HEK293 (cell line): ENCODE measurements at regions not wholly inside any gene's neighbourhood (a gene's known extent, or its start where the extent isn't known, plus 50 kb on each side); places are given as distances from the start of the nearest gene placed in this dataset.

Source experiments
- CTCF ChIA-PET: fragments of 350-600 bp; formaldehyde crosslinking; extraction: SDS; loops from one replicate; lab custom pipeline; 2021; ENCODE audit warnings: antibody characterized with exemption; lab: Yijun Ruan, JAX
- POLR2A ChIA-PET: fragments of 300-600 bp; formaldehyde crosslinking; extraction: SDS; loops from one replicate; lab custom pipeline; 2020; ENCODE audit warnings: antibody characterized with exemption, inconsistent platforms; lab: Yijun Ruan, JAX
- H3K27ac ChIP-seq: fragments of 200-500 bp; sonication (Bioruptor generic); 2 replicates; pipeline ENCODE4 v1.5.1; 2014; ENCODE audit warnings: low read depth, low read length, control low read depth, inconsistent platforms; ENCODE audit errors: extremely low read depth
- H3K36me3 ChIP-seq, 2 experiments: fragments of 200-500 bp in 1 of 2; sonication (Bioruptor generic) in 1 of 2; 1 replicate in 1 of 2; 2 replicates in 1 of 2; pipeline ENCODE4 v1.5.1; 2014 to 2017; ENCODE audit warnings: inconsistent platforms in 2 of 2, low read length in 2 of 2; ENCODE audit not compliant: control insufficient read depth in 2 of 2, insufficient read depth in 1 of 2
- H3K4me1 ChIP-seq: fragments of 200-500 bp; sonication (Bioruptor generic); 2 replicates; pipeline ENCODE4 v1.5.1; 2014; ENCODE audit warnings: mild to moderate bottlenecking, low read length, inconsistent platforms; ENCODE audit not compliant: control insufficient read depth, insufficient read depth
- H3K4me3 ChIP-seq: 2 replicates; pipeline ENCODE4 v1.5.1; 2011; ENCODE audit warnings: low read depth, mild to moderate bottlenecking, control low read depth, low read length, moderate library complexity
- H3K9me3 ChIP-seq: fragments of 200-500 bp; sonication (Bioruptor generic); 2 replicates; pipeline ENCODE4 v1.5.1; 2014; ENCODE audit warnings: low read depth, low read length, inconsistent platforms; ENCODE audit not compliant: control insufficient read depth, insufficient read depth
- BCL11A ChIP-seq: fragments of 450-650 bp; formaldehyde crosslinking; IDR thresholded peaks from 2 replicates; pipeline ENCODE4 v1.5.1; 2016; ENCODE audit warnings: low read depth, missing biosample characterization, missing genetic modification characterization
- BCL6B ChIP-seq: fragments of 450-650 bp; formaldehyde crosslinking; IDR thresholded peaks from 2 replicates; pipeline ENCODE4 v1.5.1; 2017; ENCODE audit warnings: missing biosample characterization, missing genetic modification characterization
- ELK4 ChIP-seq: IDR thresholded peaks from 2 replicates; pipeline ENCODE4 v1.6.1; 2011; ENCODE audit warnings: mild to moderate bottlenecking, low read depth, low read length, borderline replicate concordance
- INSM2 ChIP-seq: fragments of 450-650 bp; formaldehyde crosslinking; IDR thresholded peaks from 2 replicates; pipeline ENCODE4 v1.5.1; 2016; ENCODE audit warnings: missing biosample characterization, missing genetic modification characterization
- KLF1 ChIP-seq: fragments of 450-650 bp; formaldehyde crosslinking; IDR thresholded peaks from 2 replicates; pipeline ENCODE4 v1.5.1; 2016; ENCODE audit warnings: missing biosample characterization, missing genetic modification characterization
- KLF9 ChIP-seq: fragments of 450-650 bp; formaldehyde crosslinking; IDR thresholded peaks from 2 replicates; pipeline ENCODE4 v1.5.1; 2016; ENCODE audit warnings: missing biosample characterization, missing genetic modification characterization, low read depth
- PRDM1 ChIP-seq: fragments of 450-650 bp; formaldehyde crosslinking; IDR thresholded peaks from 2 replicates; pipeline ENCODE4; 2016; ENCODE audit warnings: missing biosample characterization, missing genetic modification characterization
- SP7 ChIP-seq: fragments of 450-650 bp; formaldehyde crosslinking; IDR thresholded peaks from 2 replicates; pipeline ENCODE4 v1.5.1; 2016; ENCODE audit warnings: missing biosample characterization, missing genetic modification characterization
- WT1 ChIP-seq: fragments of 450-650 bp; formaldehyde crosslinking; IDR thresholded peaks from 2 replicates; pipeline ENCODE4 v1.5.1; 2016; ENCODE audit warnings: missing biosample characterization, missing genetic modification characterization
- ZBTB10 ChIP-seq: fragments of 450-650 bp; formaldehyde crosslinking; IDR thresholded peaks from 2 replicates; pipeline ENCODE4 v1.5.1; 2016; ENCODE audit warnings: missing biosample characterization, missing genetic modification characterization
- ZFP69B ChIP-seq: fragments of 450-650 bp; formaldehyde crosslinking; IDR thresholded peaks from 2 replicates; pipeline ENCODE4 v1.5.1; 2016; ENCODE audit warnings: missing biosample characterization, missing genetic modification characterization
- ZNF146 ChIP-seq: fragments of 450-650 bp; formaldehyde crosslinking; IDR thresholded peaks from 2 replicates; pipeline ENCODE4 v1.5.1; 2016; ENCODE audit warnings: missing biosample characterization, missing genetic modification characterization
- ZNF266 ChIP-seq: fragments of 450-650 bp; formaldehyde crosslinking; IDR thresholded peaks from 2 replicates; pipeline ENCODE4 v1.5.1; 2016; ENCODE audit warnings: missing biosample characterization, missing genetic modification characterization, low read depth
- ZNF311 ChIP-seq: fragments of 450-650 bp; formaldehyde crosslinking; IDR thresholded peaks from 2 replicates; pipeline ENCODE4 v1.5.1; 2017; ENCODE audit warnings: missing biosample characterization, missing genetic modification characterization, borderline replicate concordance
- ZNF324 ChIP-seq: fragments of 450-650 bp; formaldehyde crosslinking; IDR thresholded peaks from 2 replicates; pipeline ENCODE4 v1.5.1; 2016; ENCODE audit warnings: missing biosample characterization, missing genetic modification characterization
- ZNF341 ChIP-seq: fragments of 450-650 bp; formaldehyde crosslinking; IDR thresholded peaks from 2 replicates; pipeline ENCODE4; 2016; ENCODE audit warnings: low read depth, missing biosample characterization, missing genetic modification characterization
- ZNF514 ChIP-seq: fragments of 450-650 bp; formaldehyde crosslinking; IDR thresholded peaks from 2 replicates; pipeline ENCODE4 v1.5.1; 2016; ENCODE audit warnings: missing biosample characterization, missing genetic modification characterization
- ZNF610 ChIP-seq: fragments of 450-650 bp; formaldehyde crosslinking; IDR thresholded peaks from 2 replicates; pipeline ENCODE4 v1.5.1; 2016; ENCODE audit warnings: missing biosample characterization, missing genetic modification characterization, borderline replicate concordance
- ZNF629 ChIP-seq: fragments of 450-650 bp; formaldehyde crosslinking; IDR thresholded peaks from 2 replicates; pipeline ENCODE4 v1.5.1; 2017; ENCODE audit warnings: missing biosample characterization, missing genetic modification characterization
- ZNF654 ChIP-seq: fragments of 450-650 bp; formaldehyde crosslinking; IDR thresholded peaks from 2 replicates; pipeline ENCODE4 v1.5.1; 2016; ENCODE audit warnings: low read depth, missing biosample characterization, missing genetic modification characterization
- ZNF658 ChIP-seq: fragments of 450-650 bp; formaldehyde crosslinking; IDR thresholded peaks from 2 replicates; pipeline ENCODE4; 2016; ENCODE audit warnings: missing biosample characterization, missing genetic modification characterization
- ZSCAN4 ChIP-seq: fragments of 450-650 bp; formaldehyde crosslinking; IDR thresholded peaks from 2 replicates; pipeline ENCODE4 v1.5.1; 2017; ENCODE audit warnings: missing biosample characterization, missing genetic modification characterization

- TF ChIP-seq ZBTB10 (tag by site-specific recombination) (no peak), BCL6B (tag by site-specific recombination) (no peak), ZNF610 (tag by site-specific recombination) (no peak), SP7 (tag by site-specific recombination) (no peak), ZFP69B (tag by site-specific recombination) (no peak), PRDM1 (tag by site-specific recombination) (no peak), ZNF311 (tag by site-specific recombination) (no peak), ZNF658 (tag by site-specific recombination) (no peak)
These were observed 214.9 kb downstream of the HACE1 start (continued) for GRCh38 chr6:104644848-104645247.

- H3K27ac ChIP-seq, result no peak overlapping the region
- CTCF ChIA-PET, result no interaction called here
- POLR2A ChIA-PET, result no interaction called here
- H3K36me3 ChIP-seq, result no peaks in the 10 kb centered on the region
- H3K9me3 ChIP-seq, result no peaks in the 10 kb centered on the region
- no peak overlapping the region for H3K4me3 ChIP-seq
- no peak for TF ChIP-seq ZNF654 (tag by site-specific recombination)
- TF ChIP-seq WT1 (tag by site-specific recombination), result no peak
- no peak for TF ChIP-seq KLF9
- TF ChIP-seq ZNF514 (tag by site-specific recombination), result no peak
- no peak for TF ChIP-seq ZSCAN4 (tag by site-specific recombination)
- no peak for TF ChIP-seq INSM2 (tag by site-specific recombination)
- no peak for TF ChIP-seq ELK4
- peaks cover 5% of the 10 kb centered on the region; the same call in 1 of the 2 replicates for H3K4me1 ChIP-seq
These were observed 216.8 kb downstream of the HACE1 start for GRCh38 chr6:104642871-104643270.

- H3K36me3 ChIP-seq, result no peaks in the 10 kb centered on the region
- TF ChIP-seq ZNF266 (tag by site-specific recombination) (no peak), KLF1 (tag by site-specific recombination) (no peak), ZNF341 (no peak), ZNF629 (no peak), ZNF324 (tag by site-specific recombination) (no peak), ZNF146 (tag by site-specific recombination) (no peak), BCL11A (tag by site-specific recombination) (no peak)
- ChIA-PET POLR2A (no interaction called here), CTCF (interaction anchor here (0.6 to 0.7 kb wide), 2 partner anchors 112 to 1791 kb away, joined by 3 to 5 read pairs; no protein-coding TSS in a partner anchor)
- H3K4me3 ChIP-seq, result no peak overlapping the region
- peaks cover 5% of the 10 kb centered on the region; the same call in 1 of the 2 replicates for H3K4me1 ChIP-seq
- H3K27ac ChIP-seq, result no peak overlapping the region
- no peaks in the 10 kb centered on the region for H3K9me3 ChIP-seq
These were observed 219.0 kb downstream of the HACE1 start for GRCh38 chr6:104640761-104641160.
